Natural killer cell (primary cell): ENCODE measurements at regions not wholly inside any gene's neighbourhood (a gene's known extent, or its start where the extent isn't known, plus 50 kb on each side); places are given as distances from the start of the nearest gene placed in this dataset.

Experiments used
- ATAC-seq, 3 donors: fragments of 150-1000 bp in 2 of 3; fragments of 200-7000 bp in 1 of 3; cut with Tn5 transposase; 1 replicate in 1 of 3; 2 replicates in 2 of 3; pipeline ENCODE4 v1.10.0; 2021; ENCODE audit warnings: mild to moderate bottlenecking in 2 of 3, moderate library complexity in 2 of 3
- DNase-seq, 2 donors: peaks; one replicate each; pipeline versions ENCODE4 v3.0.0 to v3.0.0-alpha.2; 2013 to 2021; ENCODE audit warnings: mixed read lengths in 1 of 2
- H3K27ac ChIP-seq: one replicate; pipeline ENCODE4 v1.5.1; 2013; ENCODE audit warnings: mild to moderate bottlenecking, low read length
- H3K27me3 ChIP-seq: one replicate; pipeline ENCODE4 v1.6.1; 2013; ENCODE audit warnings: low read length; ENCODE audit not compliant: control insufficient read depth, insufficient read depth
- H3K36me3 ChIP-seq: one replicate; pipeline ENCODE4 v1.6.1; 2013; ENCODE audit warnings: low read length; ENCODE audit not compliant: control insufficient read depth, insufficient read depth
- H3K4me1 ChIP-seq: one replicate; pipeline ENCODE4 v1.6.1; 2013; ENCODE audit warnings: low read length; ENCODE audit not compliant: control insufficient read depth, insufficient read depth
- H3K4me3 ChIP-seq: one replicate; pipeline ENCODE4 v1.5.1; 2013; ENCODE audit warnings: low read length
- H3K9me3 ChIP-seq: one replicate; pipeline ENCODE4 v1.6.1; 2013; ENCODE audit warnings: low read length; ENCODE audit not compliant: control insufficient read depth, insufficient read depth
- H3K27ac Mint-ChIP-seq, 2 donors: one replicate each; pipeline ENCODE4 v1.8.0; 2022; ENCODE audit warnings: mild to moderate bottlenecking in 2 of 2, mixed read lengths in 2 of 2, moderate library complexity in 1 of 2
- H3K27me3 Mint-ChIP-seq, 2 donors: one replicate each; pipeline ENCODE4 v1.8.0; 2022; ENCODE audit warnings: low read depth in 2 of 2, mixed read lengths in 2 of 2
- H3K36me3 Mint-ChIP-seq: one replicate; pipeline ENCODE4 v1.8.0; 2022; ENCODE audit warnings: mixed read lengths
- H3K4me1 Mint-ChIP-seq, 2 donors: one replicate each; pipeline ENCODE4 v1.8.0; 2022; ENCODE audit warnings: mixed read lengths in 2 of 2
- H3K4me3 Mint-ChIP-seq: one replicate; pipeline ENCODE4 v1.8.0; 2022; ENCODE audit warnings: mild to moderate bottlenecking, moderate library complexity, mixed read lengths
- H3K9me3 Mint-ChIP-seq, 2 donors: one replicate each; pipeline ENCODE4 v1.8.0; 2022; ENCODE audit warnings: mixed read lengths in 2 of 2
- WGBS: methylation state at CpG from one replicate; pipeline ENCODE4 v1.1.7; 2013; ENCODE audit warnings: missing lambda C conversion rate; ENCODE audit not compliant: insufficient coverage; 5-methylcytosine and 5-hydroxymethylcytosine counted together
- intact Hi-C: fragments of 100-400 bp; cut with micrococcal nuclease; formaldehyde crosslinking; loops from one replicate; pipeline ENCODE4 v1.14.2; 2022
- TF ChIP-seq, protein P1 (sequence below): fragments of 200-600 bp; IDR thresholded peaks from one replicate; pipeline ENCODE4 v1.8.0; 2022; ENCODE audit warnings: antibody characterized with exemption

DNA sequence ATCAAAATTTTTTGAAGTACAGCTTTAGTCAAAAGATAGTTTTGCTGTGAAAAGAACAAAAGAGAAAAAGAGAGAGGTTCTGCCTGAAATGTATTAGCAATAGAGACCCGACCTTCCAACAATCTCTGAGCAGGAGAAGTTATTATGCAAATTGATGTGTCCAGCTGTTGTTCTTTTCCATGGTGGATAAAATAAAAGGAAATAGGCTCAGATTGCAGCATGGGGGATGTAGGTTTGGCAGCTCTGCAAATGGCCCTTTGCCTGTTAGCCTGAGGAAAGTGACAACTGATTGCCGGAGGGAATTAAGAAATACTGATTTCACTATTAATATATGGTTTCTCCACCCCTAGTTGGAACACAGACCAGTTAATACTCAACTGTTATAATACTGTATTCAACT, 1283.2 kb upstream of the NXPH2 start:
- TF ChIP-seq, protein P1, sequence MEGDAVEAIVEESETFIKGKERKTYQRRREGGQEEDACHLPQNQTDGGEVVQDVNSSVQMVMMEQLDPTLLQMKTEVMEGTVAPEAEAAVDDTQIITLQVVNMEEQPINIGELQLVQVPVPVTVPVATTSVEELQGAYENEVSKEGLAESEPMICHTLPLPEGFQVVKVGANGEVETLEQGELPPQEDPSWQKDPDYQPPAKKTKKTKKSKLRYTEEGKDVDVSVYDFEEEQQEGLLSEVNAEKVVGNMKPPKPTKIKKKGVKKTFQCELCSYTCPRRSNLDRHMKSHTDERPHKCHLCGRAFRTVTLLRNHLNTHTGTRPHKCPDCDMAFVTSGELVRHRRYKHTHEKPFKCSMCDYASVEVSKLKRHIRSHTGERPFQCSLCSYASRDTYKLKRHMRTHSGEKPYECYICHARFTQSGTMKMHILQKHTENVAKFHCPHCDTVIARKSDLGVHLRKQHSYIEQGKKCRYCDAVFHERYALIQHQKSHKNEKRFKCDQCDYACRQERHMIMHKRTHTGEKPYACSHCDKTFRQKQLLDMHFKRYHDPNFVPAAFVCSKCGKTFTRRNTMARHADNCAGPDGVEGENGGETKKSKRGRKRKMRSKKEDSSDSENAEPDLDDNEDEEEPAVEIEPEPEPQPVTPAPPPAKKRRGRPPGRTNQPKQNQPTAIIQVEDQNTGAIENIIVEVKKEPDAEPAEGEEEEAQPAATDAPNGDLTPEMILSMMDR = no peak
- intact Hi-C loops = no loop called here
- DNase-seq = no peak

DNA sequence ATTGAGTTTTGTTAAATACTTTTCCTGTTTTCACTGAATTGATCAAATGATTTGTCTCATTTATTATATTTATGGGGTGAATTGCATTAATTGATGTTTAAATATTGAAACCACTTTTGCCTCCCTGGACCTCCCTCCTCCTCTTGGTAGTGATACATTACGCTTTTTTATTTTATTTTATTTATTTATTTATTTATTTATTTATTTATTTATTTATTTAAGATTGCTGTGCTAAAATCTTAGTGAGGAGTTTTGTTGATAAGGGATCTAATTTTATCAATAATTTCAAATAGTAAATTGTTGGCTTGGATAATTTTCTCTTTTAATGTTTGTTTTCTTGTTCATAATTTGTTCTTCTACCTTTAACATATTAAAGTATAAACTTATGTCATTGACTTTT, 1281.0 kb upstream of the NXPH2 start:
- TF ChIP-seq, protein P1 = no peak
- intact Hi-C loops = no loop called here
- H3K36me3 ChIP-seq = no peaks in the 10 kb centered on the region
- H3K9me3 ChIP-seq = peaks cover 4% of the 10 kb centered on the region
- H3K27me3 Mint-ChIP-seq = no peaks in the 10 kb centered on the region
- H3K9me3 Mint-ChIP-seq = peaks cover 17 to 20% of the 10 kb centered on the region in 2 donors
- no CpG with 5 or more reads among the region's 1 CpG for WGBS
- H3K4me1 Mint-ChIP-seq = no peaks in the 10 kb centered on the region
- no peak overlapping the region for H3K27ac ChIP-seq
- no peak overlapping the region for H3K27ac Mint-ChIP-seq
- DNase-seq (no peak), ATAC-seq (no peak)
- no peak overlapping the region for H3K4me3 Mint-ChIP-seq
- H3K36me3 Mint-ChIP-seq = no peaks in the 10 kb centered on the region
- H3K4me3 ChIP-seq = no peak overlapping the region
- H3K27me3 ChIP-seq = no peaks in the 10 kb centered on the region
- H3K4me1 ChIP-seq = no peaks in the 10 kb centered on the region

More for the DNA sequence above, 1283.2 kb upstream of the NXPH2 start:
- no peaks in the 10 kb centered on the region for H3K27me3 ChIP-seq
- 82% methylated on average over 1 of the region's 2 CpGs for WGBS
- no peaks in the 10 kb centered on the region for H3K36me3 ChIP-seq
- H3K27me3 Mint-ChIP-seq = no peaks in the 10 kb centered on the region
- H3K9me3 ChIP-seq = no peaks in the 10 kb centered on the region
- no peak overlapping the region for H3K27ac Mint-ChIP-seq
- no peak for ATAC-seq
- H3K4me1 ChIP-seq = no peaks in the 10 kb centered on the region
- H3K27ac ChIP-seq = no peak overlapping the region
- no peak overlapping the region for H3K4me3 Mint-ChIP-seq
- no peak overlapping the region for H3K4me3 ChIP-seq
- H3K36me3 Mint-ChIP-seq = no peaks in the 10 kb centered on the region
- peaks cover 12 to 16% of the 10 kb centered on the region in 2 donors for H3K9me3 Mint-ChIP-seq
- H3K4me1 Mint-ChIP-seq = no peaks in the 10 kb centered on the region

DNA sequence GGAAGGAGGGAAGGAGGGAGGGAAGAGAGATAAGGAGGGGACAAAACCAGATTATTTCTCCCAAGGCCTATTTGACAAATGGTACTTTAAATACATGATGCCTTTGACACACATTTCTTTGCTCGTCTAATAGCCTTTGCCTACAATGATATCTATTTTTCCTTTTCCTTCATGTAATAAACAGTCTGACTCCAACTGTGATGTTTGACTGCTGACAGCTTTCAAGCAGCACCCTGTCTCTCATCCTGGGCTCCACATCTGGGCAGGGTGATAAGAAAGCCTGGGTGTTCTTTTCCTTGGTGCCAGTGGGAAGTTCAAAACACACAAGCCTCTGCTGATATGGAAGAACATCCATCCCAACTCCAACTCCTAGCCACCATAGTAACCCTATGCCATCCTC, 1277.7 kb upstream of the NXPH2 start:
- H3K36me3 ChIP-seq = no peaks in the 10 kb centered on the region
- no peak overlapping the region for H3K27ac ChIP-seq
- no peak overlapping the region for H3K27ac Mint-ChIP-seq
- 63% methylated on average over 1 of the region's 1 CpG for WGBS
- no peaks in the 10 kb centered on the region for H3K4me1 Mint-ChIP-seq
- intact Hi-C loops = no loop called here
- no peaks in the 10 kb centered on the region for H3K27me3 ChIP-seq
- peaks cover 5% of the 10 kb centered on the region for H3K36me3 Mint-ChIP-seq
- H3K9me3 Mint-ChIP-seq = peaks cover 20 to 22% of the 10 kb centered on the region in 2 donors
- ATAC-seq = no peak
- H3K4me1 ChIP-seq = no peaks in the 10 kb centered on the region
- no peak overlapping the region for H3K4me3 Mint-ChIP-seq
- DNase-seq = no peak
- no peak overlapping the region for H3K4me3 ChIP-seq
- TF ChIP-seq, protein P1 = no peak
- H3K27me3 Mint-ChIP-seq = no peaks in the 10 kb centered on the region
- peaks cover 4% of the 10 kb centered on the region for H3K9me3 ChIP-seq

DNA sequence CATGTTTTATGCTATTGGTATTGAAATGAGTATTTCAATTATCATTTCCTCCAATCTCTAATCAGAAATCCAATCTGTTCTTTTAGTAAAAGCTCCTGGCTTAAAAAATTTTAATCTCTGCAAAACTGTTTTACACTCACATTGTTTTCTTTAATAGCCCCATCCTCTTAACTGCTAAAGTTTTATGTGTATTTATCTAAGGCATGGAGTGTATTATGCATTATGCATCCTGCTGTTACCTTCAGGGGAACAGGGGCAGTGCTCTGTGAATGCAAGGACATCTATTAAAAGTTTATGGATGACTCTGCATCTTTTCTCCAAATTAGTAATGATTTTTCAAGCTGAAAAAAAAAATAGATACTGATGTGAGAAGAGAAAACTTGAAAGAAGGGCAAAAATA, 1261.6 kb upstream of the NXPH2 start:
- intact Hi-C loops = no loop called here
- H3K27ac Mint-ChIP-seq = no peak overlapping the region
- Histone ChIP-seq H3K4me1 (no peaks in the 10 kb centered on the region), H3K27me3 (no peaks in the 10 kb centered on the region), H3K4me3 (no peak overlapping the region), H3K9me3 (peaks cover 7% of the 10 kb centered on the region), H3K36me3 (no peaks in the 10 kb centered on the region), H3K27ac (no peak overlapping the region)
- H3K36me3 Mint-ChIP-seq = peaks cover 31% of the 10 kb centered on the region
- TF ChIP-seq, protein P1 = no peak
- H3K4me1 Mint-ChIP-seq = no peaks in the 10 kb centered on the region
- no peaks in the 10 kb centered on the region for H3K27me3 Mint-ChIP-seq
- DNase-seq (no peak), ATAC-seq (no peak)
- peaks cover 22 to 32% of the 10 kb centered on the region in 2 donors for H3K9me3 Mint-ChIP-seq
- no peak overlapping the region for H3K4me3 Mint-ChIP-seq
